GM21515 (cell line): ENCODE measurements at regions not wholly inside any gene's neighbourhood (a gene's known extent, or its start where the extent isn't known, plus 50 kb on each side); places are given as distances from the start of the nearest gene placed in this dataset.

ENCODE experiments used
- ATAC-seq: cut with Tn5 transposase; IDR thresholded peaks from one replicate; pipeline ENCODE4 v1.9.1; 2021; ENCODE audit not compliant: unreplicated experiment

DNA sequence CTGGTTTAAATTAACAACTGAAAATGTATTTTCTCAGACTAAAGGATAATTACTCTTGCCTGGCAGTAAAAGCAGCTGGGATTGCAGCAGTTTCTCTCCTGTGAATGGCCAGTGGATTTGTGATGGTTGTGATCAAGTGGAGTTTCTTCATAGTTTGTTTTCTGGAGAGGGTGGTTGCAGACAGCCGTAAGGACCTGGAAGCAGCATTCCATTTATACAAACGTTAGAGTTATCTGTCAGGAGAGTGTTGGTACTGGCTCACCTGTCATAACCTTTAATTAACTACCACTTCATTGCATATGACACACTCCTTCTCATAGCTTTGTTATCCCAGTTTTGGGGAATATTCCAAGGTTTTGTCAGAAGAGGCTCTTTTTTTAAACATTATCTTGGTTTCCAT is 258.4 kb upstream of the SLC10A2 start:
- ATAC-seq, result no peak

DNA sequence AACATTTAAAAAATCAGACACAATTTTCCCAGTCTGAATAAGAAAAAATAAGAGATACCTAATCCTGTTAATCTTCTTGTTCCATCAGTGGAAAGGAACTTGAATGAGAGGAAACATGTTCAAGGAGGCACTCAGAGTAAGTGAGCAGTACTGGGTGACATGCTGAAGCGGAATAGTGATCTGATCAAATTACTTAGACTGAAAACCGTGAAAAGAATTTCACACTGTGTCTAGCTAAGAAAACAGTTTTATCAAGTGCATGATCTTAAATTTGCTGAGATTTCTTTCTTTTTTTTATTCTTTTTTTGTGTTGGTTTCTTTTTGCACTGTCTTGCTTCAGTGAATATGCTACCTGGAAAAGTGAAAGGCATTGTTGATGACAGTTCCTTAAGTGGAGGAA is 249.5 kb upstream of the SLC10A2 start:
- ATAC-seq, result no peak

DNA sequence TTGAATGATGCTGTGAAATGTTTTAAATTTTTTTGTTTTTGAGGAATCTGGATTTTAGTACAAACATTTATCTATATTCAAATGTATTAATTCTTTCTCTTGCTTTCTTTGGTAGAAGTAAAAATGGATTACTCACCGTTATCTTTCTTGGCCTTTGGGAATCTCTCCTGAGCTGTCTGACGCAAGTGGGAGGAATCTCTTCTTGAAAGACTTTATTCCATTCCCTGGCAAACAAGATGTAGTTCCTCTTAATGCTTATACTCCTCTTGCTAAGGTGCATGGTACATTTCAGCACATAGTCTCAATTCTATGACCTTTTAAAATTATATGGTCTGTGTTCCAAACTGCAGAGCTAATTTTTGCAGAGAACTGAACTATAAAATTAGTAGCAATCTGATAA is 246.2 kb upstream of the SLC10A2 start:
- no peak for ATAC-seq

DNA sequence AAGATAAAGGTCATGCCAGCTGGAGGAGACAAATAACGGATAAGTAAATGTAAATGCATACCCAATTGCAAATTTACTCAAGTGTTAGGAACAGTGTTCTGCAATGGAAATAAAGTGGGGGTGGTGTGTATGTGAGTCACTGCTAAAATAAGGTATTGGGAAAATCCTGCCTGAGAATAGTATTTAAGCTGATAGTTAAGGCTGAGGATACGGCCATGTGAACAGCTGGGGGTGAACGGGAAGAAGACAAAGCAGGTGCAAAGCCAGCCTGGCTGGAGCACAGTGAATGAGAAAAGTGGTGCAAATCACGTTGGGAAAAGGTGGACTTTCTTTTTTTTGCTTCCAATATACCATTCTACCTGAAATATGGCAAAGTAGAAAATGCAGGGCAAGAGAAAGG is 242.4 kb upstream of the SLC10A2 start:
- no peak for ATAC-seq

DNA sequence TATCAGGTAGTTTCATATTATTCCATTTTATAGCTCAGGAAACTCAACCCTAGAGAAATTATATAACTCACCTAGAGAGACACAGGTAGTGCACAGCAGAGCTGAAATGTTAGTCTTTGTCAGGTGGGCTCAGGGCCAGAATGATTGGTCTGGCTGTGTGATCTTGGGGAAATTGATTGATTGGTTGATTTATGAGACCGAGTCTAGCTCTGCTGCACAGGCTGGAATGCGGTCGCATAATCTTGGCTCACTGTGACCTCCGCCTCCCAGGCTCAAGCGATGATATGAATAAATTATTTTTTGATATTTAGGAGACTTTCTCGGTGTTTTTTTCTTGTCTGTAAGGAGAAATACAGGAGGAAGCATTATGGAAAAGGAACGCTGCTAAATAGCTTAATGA is 239.9 kb upstream of the SLC10A2 start:
- no peak for ATAC-seq

DNA sequence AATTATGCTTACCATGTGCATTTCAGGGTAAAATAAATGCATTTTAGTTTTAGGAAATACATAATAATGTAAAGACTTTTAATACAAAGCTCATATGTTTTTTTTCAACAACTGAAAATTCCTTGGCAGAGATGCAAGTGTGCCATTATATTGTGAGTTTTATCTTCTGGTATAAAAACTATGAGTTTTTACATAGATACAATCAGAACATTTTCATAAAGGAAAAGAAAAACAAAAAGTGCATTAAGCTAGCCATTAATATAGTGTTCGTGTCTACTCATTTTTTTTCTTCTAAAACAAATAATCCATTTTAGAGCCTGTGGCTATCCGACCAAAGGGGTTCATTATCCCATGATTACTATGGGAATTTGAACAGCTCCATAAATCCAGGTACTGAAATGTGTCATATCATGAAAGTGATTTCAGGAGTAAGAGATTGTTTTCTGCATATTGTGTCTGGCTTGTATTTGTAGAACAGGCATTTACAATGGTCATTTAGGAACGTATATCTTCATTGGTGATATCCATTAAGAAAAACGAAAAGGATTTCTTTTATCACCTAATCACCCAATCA is 236.9 kb upstream of the SLC10A2 start:
- no peak for ATAC-seq

DNA sequence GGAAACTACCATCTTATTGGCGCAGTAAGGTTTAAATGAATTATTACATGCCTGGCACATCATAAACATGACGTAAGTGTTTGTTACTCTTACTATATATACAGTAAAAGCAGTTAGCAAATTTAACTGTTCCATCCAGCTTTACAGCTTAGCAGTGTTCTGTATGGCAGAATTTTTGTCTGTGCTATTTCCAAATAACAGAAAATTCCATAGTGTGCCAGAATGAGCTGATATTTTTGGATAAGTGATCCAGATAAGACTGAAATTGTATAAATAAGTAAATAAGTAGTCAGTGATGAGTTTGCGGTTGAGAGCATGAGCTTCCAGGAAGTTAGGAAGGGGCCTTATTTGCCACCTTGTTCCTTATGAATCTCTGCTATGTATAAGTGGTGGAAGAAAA is 236.5 kb upstream of the SLC10A2 start:
- ATAC-seq, result no peak

DNA sequence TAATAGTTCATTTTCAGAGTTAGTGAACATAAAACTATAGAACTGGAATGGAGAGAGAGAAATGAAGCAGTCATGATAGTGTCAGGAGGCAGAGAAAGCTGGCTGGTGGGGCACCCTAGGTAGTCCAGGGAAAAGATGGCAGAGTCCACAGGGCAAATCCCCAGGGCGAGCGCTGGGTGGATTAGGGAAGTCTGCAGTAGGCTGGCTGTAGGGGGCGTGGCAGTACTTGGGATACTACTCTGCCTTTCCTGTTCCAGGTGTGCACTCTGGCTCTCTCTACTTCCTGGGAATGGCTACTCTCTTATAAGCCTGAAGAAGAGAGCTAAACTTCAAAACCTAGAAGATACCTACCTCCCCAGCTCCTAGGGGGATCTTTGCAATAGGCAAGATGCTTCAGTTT is 232.9 kb upstream of the SLC10A2 start:
- ATAC-seq, result no peak

DNA sequence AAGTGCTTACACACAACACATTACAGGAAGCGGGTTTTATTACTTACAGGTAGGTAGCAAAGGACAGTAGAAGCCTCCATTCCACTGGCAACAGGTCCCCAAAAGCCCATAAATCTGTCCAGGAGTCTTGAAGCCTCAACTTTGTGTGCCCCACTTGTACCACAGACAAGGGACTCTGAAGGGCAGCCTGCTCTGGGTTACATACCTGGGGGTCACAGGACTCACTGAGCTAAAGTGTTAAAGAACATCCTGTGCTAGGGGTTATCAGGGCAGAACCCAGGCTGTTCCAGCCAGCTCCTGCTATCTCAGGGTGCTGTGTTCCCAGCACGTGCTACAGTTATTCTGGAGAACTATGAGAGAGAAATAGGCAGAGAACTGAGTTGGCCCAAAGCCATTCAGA is 230.9 kb upstream of the SLC10A2 start:
- ATAC-seq, result no peak

DNA sequence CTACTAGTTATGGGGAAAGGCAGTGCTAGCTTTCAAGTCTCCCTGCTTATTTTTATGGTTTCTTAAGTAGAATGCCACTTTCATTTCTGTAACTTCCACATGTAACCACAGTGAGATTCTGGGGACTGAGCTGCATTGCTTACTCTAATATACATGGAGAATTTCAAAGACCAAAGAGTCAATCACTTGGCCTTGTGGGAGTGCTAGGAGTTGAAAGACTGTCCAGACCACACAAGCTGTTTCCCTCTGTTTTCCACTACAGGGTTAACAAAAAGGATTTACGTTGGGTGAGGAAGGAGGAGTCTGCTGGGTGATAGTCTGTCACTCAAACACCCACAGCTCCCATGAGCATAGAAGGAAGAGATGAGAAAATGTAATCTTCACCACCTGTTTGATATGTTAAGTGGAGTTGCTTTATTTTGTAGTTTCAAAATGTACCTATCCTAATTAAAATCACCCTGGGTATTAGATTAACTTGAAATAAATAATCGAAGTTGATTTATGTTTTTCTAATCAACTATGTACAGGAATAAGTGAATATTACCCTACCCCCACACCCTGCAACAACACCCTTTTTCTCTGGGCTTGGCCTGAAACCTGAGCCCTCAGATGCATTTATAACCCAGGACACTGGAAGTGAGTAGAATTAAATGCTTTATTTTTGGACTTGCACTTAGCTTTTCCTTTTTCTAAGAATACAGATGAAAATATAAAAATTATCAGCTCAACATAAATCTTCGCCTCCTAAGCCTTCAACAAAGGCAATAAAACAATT is 225.8 kb upstream of the SLC10A2 start:
- no peak for ATAC-seq

DNA sequence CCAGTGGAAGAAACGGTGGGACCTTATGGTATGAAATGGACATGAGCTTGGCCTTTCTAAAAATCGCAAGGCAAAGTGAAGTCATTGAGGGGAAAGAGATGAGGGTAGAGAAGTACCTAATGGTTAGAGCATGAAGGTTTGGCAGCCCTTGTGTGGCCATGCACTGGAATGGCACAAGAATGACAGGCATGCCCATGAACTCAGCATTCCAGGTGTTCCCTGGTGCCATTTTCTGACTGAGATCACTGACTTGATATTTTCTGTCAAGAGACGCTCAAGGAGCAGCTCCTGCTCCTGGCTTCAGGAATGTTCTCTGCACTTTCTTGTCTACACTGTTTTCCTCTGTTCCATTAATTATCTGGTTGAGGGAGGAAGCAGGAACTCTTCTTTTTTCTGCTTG is 225.0 kb upstream of the SLC10A2 start:
- no peak for ATAC-seq

DNA sequence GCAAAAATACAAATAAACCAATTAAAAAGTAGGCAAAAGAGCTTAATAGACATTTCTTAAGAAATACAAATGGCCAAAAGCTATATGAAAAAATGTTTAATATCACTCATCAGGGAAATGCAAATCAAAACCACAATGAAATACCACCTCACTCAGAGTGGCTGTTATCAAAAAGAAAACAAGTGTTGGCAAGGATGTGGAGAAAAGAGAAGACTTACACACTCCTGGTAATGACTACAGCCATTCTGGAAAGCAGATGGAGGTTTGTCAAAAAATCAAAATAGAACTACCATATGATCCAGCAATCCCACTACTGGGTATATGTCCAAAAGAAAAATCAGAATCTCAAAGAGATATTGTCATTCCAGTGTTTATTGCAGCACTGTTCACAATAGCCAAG is 223.5 kb upstream of the SLC10A2 start:
- ATAC-seq, result no peak

DNA sequence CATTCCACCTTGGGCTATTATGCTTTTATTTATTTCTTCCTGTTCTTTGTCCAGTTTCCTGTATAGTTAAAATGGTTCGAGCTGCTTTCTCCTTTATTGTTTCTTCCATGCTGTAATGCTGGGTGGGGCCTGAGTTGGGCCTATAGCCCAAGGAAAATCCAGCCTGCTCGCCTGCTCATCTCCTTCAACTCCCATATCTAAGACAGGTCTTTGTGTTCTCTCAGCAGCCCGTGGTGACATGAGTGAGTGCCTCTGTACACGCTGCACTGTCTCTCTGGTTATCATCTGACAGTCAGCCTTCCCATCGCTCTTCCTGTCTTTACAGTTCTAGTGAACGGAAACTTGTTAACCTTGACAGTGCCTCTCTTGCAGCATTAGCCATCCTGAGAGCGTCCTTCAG is 221.9 kb upstream of the SLC10A2 start:
- no peak for ATAC-seq

DNA sequence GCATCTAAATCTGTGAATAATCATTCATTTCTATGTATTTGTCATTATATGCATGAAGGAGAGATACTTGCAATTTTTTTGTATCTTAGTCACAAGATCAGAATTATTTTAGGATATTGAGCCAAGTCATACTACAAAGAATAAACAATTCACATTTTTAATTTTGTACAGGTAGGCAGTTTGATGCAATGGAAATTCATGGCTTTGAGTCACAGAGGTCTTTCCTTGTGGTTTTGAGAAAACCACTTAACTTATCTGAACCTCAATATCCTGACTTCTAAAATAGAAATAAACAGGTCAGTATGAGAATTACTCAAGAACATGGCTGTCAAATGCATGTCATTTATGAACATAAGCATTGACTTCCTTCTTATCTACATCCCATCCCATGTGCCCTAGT is 221.4 kb upstream of the SLC10A2 start:
- ATAC-seq, result no peak

DNA sequence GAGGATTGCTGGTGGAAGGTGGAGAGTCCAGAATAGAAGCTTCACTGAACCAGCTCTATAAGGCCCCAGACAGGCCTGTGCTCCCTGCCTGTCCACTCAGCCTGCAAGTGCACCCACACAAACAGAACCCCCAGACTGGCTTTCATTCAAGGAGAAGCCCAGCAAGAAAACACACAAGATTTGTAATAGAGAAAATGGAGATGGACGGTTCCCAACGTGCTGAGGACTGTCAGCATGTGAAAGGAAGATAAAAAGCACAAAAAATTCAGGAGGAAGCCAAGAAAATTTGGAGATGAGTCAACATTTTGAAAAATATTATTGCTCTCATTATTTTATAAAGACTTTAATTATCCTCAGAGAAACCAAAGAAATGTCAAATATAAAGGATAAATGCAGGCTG is 218.2 kb upstream of the SLC10A2 start:
- no peak for ATAC-seq

DNA sequence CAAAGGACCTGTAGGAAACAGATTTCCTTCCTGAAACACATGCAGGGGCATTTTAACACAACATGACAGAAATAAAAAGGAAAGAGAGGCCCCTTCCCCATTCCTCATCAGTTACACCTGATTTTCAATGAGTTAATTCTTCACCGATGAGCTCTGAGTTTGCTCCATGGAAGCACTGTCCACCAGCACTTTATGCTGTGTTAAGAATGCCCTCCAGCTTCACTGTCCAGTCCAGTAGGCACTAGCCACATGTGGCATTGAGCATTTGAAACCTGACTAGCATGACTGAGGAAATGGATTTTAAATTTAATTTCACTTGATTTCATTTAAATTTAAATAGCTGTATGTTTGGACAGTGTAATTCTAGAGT is 217.2 kb upstream of the SLC10A2 start:
- no peak for ATAC-seq

DNA sequence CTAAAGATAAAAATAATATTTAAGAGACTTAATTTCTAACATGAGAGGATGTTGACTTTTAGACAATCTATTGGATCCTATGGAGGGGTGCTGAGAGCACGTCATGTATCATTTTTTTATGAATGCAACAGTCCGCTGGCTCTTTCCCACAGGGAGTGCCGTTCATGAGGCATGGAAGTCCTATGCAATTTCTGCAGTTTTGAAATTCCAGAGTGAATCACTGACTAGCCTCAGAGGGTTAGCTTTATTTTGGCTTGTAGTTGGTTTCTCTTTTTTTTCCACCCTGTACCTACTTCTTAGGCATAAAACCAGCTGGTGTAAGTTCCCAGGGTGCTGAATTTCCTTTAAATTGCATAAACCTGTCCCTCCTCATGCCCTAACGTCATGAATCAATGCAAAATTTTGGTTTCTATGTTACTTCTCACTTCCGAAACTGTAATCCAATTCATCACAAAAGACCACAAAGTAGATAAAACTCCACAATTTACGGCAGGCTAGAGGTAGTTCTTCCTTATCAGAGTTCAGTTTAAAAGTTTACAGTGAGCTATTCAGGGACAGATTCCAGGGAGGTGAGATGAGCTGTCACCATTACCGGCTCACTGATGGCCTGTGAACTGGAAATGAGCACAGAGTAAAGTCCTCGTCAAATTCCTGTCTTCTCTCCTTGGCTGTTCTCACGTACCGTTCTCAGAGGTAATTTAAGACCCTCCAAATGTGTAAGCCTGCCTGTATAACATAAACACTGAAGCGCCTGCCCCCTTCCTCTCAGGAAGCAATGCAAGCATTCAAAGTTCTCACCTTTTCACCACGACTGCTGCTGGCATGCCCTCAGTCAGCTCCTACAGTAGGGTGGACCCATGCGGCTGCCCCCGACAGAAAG is 216.6 kb upstream of the SLC10A2 start:
- no peak for ATAC-seq

DNA sequence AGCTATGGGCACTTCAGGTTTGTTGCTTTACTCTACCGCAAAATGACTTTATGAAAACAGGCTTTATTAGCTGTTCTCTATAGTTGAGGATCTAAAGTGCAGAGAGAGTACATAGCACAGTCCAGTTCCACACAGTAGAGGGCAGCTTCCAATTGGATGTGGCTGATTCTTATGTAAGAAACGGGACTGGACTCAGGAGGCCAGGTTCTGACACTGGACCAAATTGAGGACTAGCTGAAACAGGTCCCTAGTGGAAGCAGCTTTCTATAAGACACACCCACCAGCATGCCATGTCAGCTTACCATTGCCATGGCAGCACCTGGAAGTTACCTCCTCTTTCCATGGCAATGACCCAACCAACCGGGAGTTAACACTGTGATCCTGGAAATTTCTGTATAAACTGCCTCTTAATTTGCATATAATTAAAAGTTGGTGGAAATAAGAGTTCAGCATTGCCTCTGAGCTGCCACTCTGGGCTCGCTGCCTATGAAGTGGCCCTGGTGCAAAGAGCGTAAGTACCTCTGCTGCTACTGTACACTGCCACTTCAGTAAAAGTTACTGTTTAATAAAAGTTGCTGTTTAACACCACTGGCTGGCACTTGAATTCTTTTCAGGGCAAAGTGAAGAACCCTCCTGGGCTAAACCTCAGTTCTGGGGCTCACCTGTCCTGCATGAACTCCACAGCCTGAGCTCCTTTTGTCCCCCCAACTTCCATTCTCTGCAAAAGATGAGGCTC is 211.9 kb upstream of the SLC10A2 start:
- no peak for ATAC-seq

DNA sequence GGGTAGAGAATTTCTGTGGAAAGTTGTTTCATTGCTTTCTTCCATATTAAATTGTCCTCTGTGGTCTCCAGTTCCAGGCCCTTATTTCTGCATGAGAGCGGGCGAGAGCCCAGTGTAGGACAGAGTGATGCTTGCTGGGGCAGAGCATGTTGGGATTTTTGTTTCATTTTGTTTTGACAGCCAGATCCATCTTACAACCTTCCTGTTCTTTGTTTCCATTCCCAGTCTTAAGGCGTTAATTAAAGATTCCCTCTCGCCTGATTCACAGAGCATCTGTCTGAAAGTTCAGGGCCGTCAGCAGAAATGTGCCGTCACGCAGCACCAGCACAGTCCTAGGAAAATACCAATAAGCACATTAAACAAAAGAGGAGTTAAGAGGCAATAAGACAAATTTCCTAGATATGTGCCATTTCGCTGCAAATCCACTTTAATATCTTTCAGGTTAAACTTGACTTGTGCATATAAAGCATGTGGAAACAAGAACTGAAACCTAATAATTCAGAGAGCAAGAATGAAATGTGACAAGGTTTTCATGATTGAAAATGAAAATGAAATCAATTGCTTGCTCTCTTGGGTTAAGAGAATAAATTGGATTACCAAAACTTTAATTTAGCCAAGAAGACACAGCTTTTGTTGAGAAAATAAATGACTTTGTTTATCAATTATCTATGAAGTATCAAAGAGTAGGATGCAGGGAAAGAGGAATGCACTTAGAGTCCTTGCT is 210.7 kb upstream of the SLC10A2 start:
- ATAC-seq, result peak; percentile 81

DNA sequence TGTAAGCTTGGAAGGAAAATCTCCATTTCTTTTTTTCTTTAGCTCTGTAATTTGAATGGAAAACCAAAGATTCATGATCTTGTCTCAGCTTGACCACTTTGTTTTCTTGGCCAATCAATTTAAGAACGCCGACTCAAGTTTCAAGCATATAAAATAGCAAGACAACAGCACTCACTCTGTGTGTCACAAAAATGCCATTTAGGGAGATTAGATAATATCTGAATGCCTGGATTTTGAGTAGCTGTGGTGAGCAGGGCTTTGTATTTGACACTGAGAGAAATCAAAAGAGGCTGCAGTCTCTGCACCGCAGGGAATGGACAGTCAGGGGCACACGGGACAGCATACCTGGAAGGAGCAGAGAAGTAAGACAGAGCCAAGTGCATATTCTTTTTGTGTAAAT is 209.5 kb upstream of the SLC10A2 start:
- no peak for ATAC-seq

DNA sequence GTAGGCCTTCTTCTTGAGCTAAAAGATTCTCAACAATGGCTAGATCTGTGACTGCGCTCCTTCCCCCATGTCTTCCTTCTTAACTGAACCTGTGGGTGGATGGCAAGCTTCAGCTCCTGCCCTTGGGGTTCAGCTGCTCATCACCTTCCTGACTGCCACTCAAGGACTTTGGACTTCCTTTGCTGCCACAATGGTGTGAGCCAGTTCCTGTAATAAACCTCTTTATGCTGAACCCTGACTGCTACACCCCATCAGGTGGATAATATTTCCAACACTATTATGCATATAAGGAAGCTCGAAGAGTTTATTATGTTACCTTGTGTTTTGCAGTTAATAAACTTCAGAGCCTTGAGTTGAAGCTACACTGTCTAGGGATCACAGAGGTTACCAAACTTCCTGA is 208.9 kb upstream of the SLC10A2 start:
- ATAC-seq, result no peak
